ENCODE measurements at regions not wholly inside any gene's neighbourhood (a gene's known extent, or its start where the extent isn't known, plus 50 kb on each side); places are given as distances from the start of the nearest gene placed in this dataset.

- Mint-ChIP-seq H3K4me3 (no peak overlapping the region), H3K27me3 (ENCODE audit: low read depth) (no peaks in the 10 kb centered on the region), H3K36me3 (ENCODE audit: low read depth) (peaks cover 6% of the 10 kb centered on the region), H3K4me1 (ENCODE audit: low read depth) (peaks cover 32% of the 10 kb centered on the region), H3K27ac (no peak overlapping the region), H3K9me3 (ENCODE audit: insufficient read depth) (no peaks in the 10 kb centered on the region)
- DNase-seq (peak; percentile 26), ATAC-seq (peak; percentile 57)
- ChIA-PET POLR2A (no interaction called here), CTCF (no interaction called here)
Observed at GRCh38 chr1:172874950-172875349, 175.8 kb downstream of the TNFSF18 start.

GRCh38 chr1:172875892-172876291, 174.8 kb downstream of the TNFSF18 start:
- no peak overlapping the region for H3K4me3 Mint-ChIP-seq
- POLR2A ChIA-PET = no interaction called here
- H3K27me3 Mint-ChIP-seq (ENCODE audit: low read depth) = peaks cover 2% of the 10 kb centered on the region
- no peak for DNase-seq
- H3K9me3 Mint-ChIP-seq (ENCODE audit: insufficient read depth) = no peaks in the 10 kb centered on the region
- CTCF ChIA-PET = no interaction called here
- no peak for ATAC-seq
- no peak overlapping the region for H3K27ac Mint-ChIP-seq
- peaks cover 13% of the 10 kb centered on the region for H3K36me3 Mint-ChIP-seq (ENCODE audit: low read depth)
- H3K4me1 Mint-ChIP-seq (ENCODE audit: low read depth) = peaks cover 25% of the 10 kb centered on the region

GRCh38 chr1:172882385-172882784, 168.4 kb downstream of the TNFSF18 start:
- peaks cover 15% of the 10 kb centered on the region for H3K36me3 Mint-ChIP-seq (ENCODE audit: low read depth)
- CTCF ChIA-PET = interaction anchor here (0.8 to 6.1 kb wide), 3 partner anchors 13 to 56 kb away, joined by 3 to 35 read pairs (median 6); no protein-coding TSS in a partner anchor
- H3K27me3 Mint-ChIP-seq (ENCODE audit: low read depth) = peaks cover 11% of the 10 kb centered on the region
- peaks cover 31% of the 10 kb centered on the region for H3K4me1 Mint-ChIP-seq (ENCODE audit: low read depth)
- POLR2A ChIA-PET = interaction anchor here (0.9 to 2.6 kb wide), 2 partner anchors 11 to 13 kb away, joined by 3 to 11 read pairs; no protein-coding TSS in a partner anchor
- no peak overlapping the region for H3K27ac Mint-ChIP-seq
- no peak overlapping the region for H3K4me3 Mint-ChIP-seq
- DNase-seq (no peak), ATAC-seq (no peak)
- H3K9me3 Mint-ChIP-seq (ENCODE audit: insufficient read depth) = no peaks in the 10 kb centered on the region

GRCh38 chr1:172882791-172883386, 167.9 kb downstream of the TNFSF18 start:
- peaks cover 31% of the 10 kb centered on the region for H3K4me1 Mint-ChIP-seq (ENCODE audit: low read depth)
- ChIA-PET POLR2A (interaction anchor here (0.9 to 2.6 kb wide), 2 partner anchors 12 kb away, joined by 3 to 11 read pairs; no protein-coding TSS in a partner anchor), CTCF (interaction anchor here (0.8 to 6.1 kb wide), 5 partner anchors 12 to 141 kb away, joined by 3 to 35 read pairs (median 5); no protein-coding TSS in a partner anchor)
- H3K27ac Mint-ChIP-seq = peak overlapping the region; percentile 7
- no peak for DNase-seq
- H3K4me3 Mint-ChIP-seq = no peak overlapping the region
- H3K9me3 Mint-ChIP-seq (ENCODE audit: insufficient read depth) = no peaks in the 10 kb centered on the region
- H3K36me3 Mint-ChIP-seq (ENCODE audit: low read depth) = peaks cover 15% of the 10 kb centered on the region
- peaks cover 11% of the 10 kb centered on the region for H3K27me3 Mint-ChIP-seq (ENCODE audit: low read depth)
- ATAC-seq = no peak

GRCh38 chr1:172883387-172883791, 167.4 kb downstream of the TNFSF18 start:
- H3K27ac Mint-ChIP-seq = peak overlapping the region; percentile 7
- POLR2A ChIA-PET = interaction anchor here (2.6 kb wide), 1 partner anchor 12 kb away, joined by 11 read pairs; no protein-coding TSS in a partner anchor
- peak overlapping the region; percentile 25 for H3K4me3 Mint-ChIP-seq
- DNase-seq (no peak), ATAC-seq (peak; percentile 51)
- H3K9me3 Mint-ChIP-seq (ENCODE audit: insufficient read depth) = no peaks in the 10 kb centered on the region
- CTCF ChIA-PET = interaction anchor here (1.0 to 6.1 kb wide), 3 partner anchors 12 to 141 kb away, joined by 4 to 35 read pairs (median 5); no protein-coding TSS in a partner anchor
- H3K27me3 Mint-ChIP-seq (ENCODE audit: low read depth) = peaks cover 11% of the 10 kb centered on the region
- H3K4me1 Mint-ChIP-seq (ENCODE audit: low read depth) = peaks cover 31% of the 10 kb centered on the region
- peaks cover 15% of the 10 kb centered on the region for H3K36me3 Mint-ChIP-seq (ENCODE audit: low read depth)

GRCh38 chr1:172883844-172884243, 166.9 kb downstream of the TNFSF18 start:
- H3K36me3 Mint-ChIP-seq (ENCODE audit: low read depth) = peaks cover 15% of the 10 kb centered on the region
- peaks cover 11% of the 10 kb centered on the region for H3K27me3 Mint-ChIP-seq (ENCODE audit: low read depth)
- CTCF ChIA-PET = interaction anchor here (0.9 to 6.1 kb wide), 4 partner anchors 12 to 142 kb away, joined by 3 to 35 read pairs (median 4); no protein-coding TSS in a partner anchor
- peak overlapping the region; percentile 25 for H3K4me3 Mint-ChIP-seq
- no peaks in the 10 kb centered on the region for H3K9me3 Mint-ChIP-seq (ENCODE audit: insufficient read depth)
- peak; percentile 67 for ATAC-seq
- POLR2A ChIA-PET = interaction anchor here (2.6 kb wide), 1 partner anchor 11 kb away, joined by 11 read pairs; no protein-coding TSS in a partner anchor
- H3K4me1 Mint-ChIP-seq (ENCODE audit: low read depth) = peaks cover 31% of the 10 kb centered on the region
- peak overlapping the region; percentile 7 for H3K27ac Mint-ChIP-seq
- peak; percentile 26 for DNase-seq

- no peak overlapping the region for H3K4me3 Mint-ChIP-seq
- peaks cover 6% of the 10 kb centered on the region for H3K36me3 Mint-ChIP-seq (ENCODE audit: low read depth)
- H3K9me3 Mint-ChIP-seq (ENCODE audit: insufficient read depth) = no peaks in the 10 kb centered on the region
- H3K4me1 Mint-ChIP-seq (ENCODE audit: low read depth) = peaks cover 31% of the 10 kb centered on the region
- CTCF ChIA-PET = interaction anchor here (1.3 to 6.1 kb wide), 3 partner anchors 10 to 140 kb away, joined by 4 to 35 read pairs (median 4); no protein-coding TSS in a partner anchor
- no peak for ATAC-seq
- POLR2A ChIA-PET = no interaction called here
- no peak overlapping the region for H3K27ac Mint-ChIP-seq
- H3K27me3 Mint-ChIP-seq (ENCODE audit: low read depth) = peaks cover 11% of the 10 kb centered on the region
- DNase-seq = no peak
Observed at GRCh38 chr1:172885411-172885810, 165.3 kb downstream of the TNFSF18 start.

- H3K4me3 Mint-ChIP-seq = no peak overlapping the region
- ChIA-PET CTCF (interaction anchor here (1.3 to 6.1 kb wide), 3 partner anchors 9 to 141 kb away, joined by 4 to 35 read pairs (median 4); no protein-coding TSS in a partner anchor), POLR2A (no interaction called here)
- H3K4me1 Mint-ChIP-seq (ENCODE audit: low read depth) = peaks cover 29% of the 10 kb centered on the region
- ATAC-seq (no peak), DNase-seq (no peak)
- H3K27ac Mint-ChIP-seq = no peak overlapping the region
- peaks cover under 1% of the 10 kb centered on the region for H3K36me3 Mint-ChIP-seq (ENCODE audit: low read depth)
- H3K9me3 Mint-ChIP-seq (ENCODE audit: insufficient read depth) = no peaks in the 10 kb centered on the region
- peaks cover 8% of the 10 kb centered on the region for H3K27me3 Mint-ChIP-seq (ENCODE audit: low read depth)
Observed at GRCh38 chr1:172885971-172886370, 164.8 kb downstream of the TNFSF18 start.

GRCh38 chr1:172887162-172887561, 163.6 kb downstream of the TNFSF18 start:
- H3K27ac Mint-ChIP-seq = no peak overlapping the region
- no peaks in the 10 kb centered on the region for H3K36me3 Mint-ChIP-seq (ENCODE audit: low read depth)
- no peak for ATAC-seq
- peaks cover 24% of the 10 kb centered on the region for H3K4me1 Mint-ChIP-seq (ENCODE audit: low read depth)
- ChIA-PET POLR2A (no interaction called here), CTCF (interaction anchor here (6.1 kb wide), 1 partner anchor 8 kb away, joined by 35 read pairs; no protein-coding TSS in a partner anchor)
- H3K4me3 Mint-ChIP-seq = no peak overlapping the region
- H3K9me3 Mint-ChIP-seq (ENCODE audit: insufficient read depth) = no peaks in the 10 kb centered on the region
- H3K27me3 Mint-ChIP-seq (ENCODE audit: low read depth) = peaks cover 7% of the 10 kb centered on the region
- DNase-seq = no peak

- Mint-ChIP-seq H3K4me3 (no peak overlapping the region), H3K27me3 (ENCODE audit: low read depth) (no peaks in the 10 kb centered on the region), H3K4me1 (ENCODE audit: low read depth) (peaks cover 39% of the 10 kb centered on the region), H3K9me3 (ENCODE audit: insufficient read depth) (peaks cover 5% of the 10 kb centered on the region), H3K36me3 (ENCODE audit: low read depth) (peaks cover 5% of the 10 kb centered on the region), H3K27ac (no peak overlapping the region)
- DNase-seq (no peak), ATAC-seq (no peak)
- ChIA-PET POLR2A (interaction anchor here (0.6 kb wide), 1 partner anchor 256 kb away, joined by 3 read pairs; no protein-coding TSS in a partner anchor), CTCF (interaction anchor here (0.7 to 4.8 kb wide), 6 partner anchors 9 to 148 kb away, joined by 3 to 35 read pairs (median 11); no protein-coding TSS in a partner anchor)
Observed at GRCh38 chr1:172893146-172893841, 157.4 kb downstream of the TNFSF18 start.

- ChIA-PET POLR2A (interaction anchor here (0.9 to 2.2 kb wide), 6 partner anchors 10 to 307 kb away, joined by 3 to 11 read pairs (median 3); no protein-coding TSS in a partner anchor), CTCF (interaction anchor here (0.8 to 4.8 kb wide), 11 partner anchors 8 to 311 kb away, joined by 3 to 35 read pairs (median 6); no protein-coding TSS in a partner anchor)
- Mint-ChIP-seq H3K36me3 (ENCODE audit: low read depth) (peaks cover 6% of the 10 kb centered on the region), H3K4me3 (peak overlapping the region; percentile 70), H3K4me1 (ENCODE audit: low read depth) (peaks cover 47% of the 10 kb centered on the region), H3K27ac (peak overlapping the region; percentile 93), H3K9me3 (ENCODE audit: insufficient read depth) (peaks cover 5% of the 10 kb centered on the region), H3K27me3 (ENCODE audit: low read depth) (peaks cover 1% of the 10 kb centered on the region)
- DNase-seq (no peak), ATAC-seq (peak; percentile 54)
Observed at GRCh38 chr1:172894349-172895049, 156.2 kb downstream of the TNFSF18 start.

Measured in activated CD8-positive, alpha-beta T cell treated with anti-CD3 and anti-CD28 coated beads, Interleukin-2, amount 10 ng/mL, durations not matched to agents 7 days and 5 days (primary cell).